Panc1 (cell line): ENCODE measurements at regions not wholly inside any gene's neighbourhood (a gene's known extent, or its start where the extent isn't known, plus 50 kb on each side); places are given as distances from the start of the nearest gene placed in this dataset.

Experiments used
- POLR2AphosphoS5 ChIP-seq: IDR thresholded peaks from 2 replicates; pipeline ENCODE4 v1.6.1; 2012; ENCODE audit warnings: mild to moderate bottlenecking, low read depth, low read length, moderate library complexity
- SIN3A ChIP-seq: IDR thresholded peaks from 2 replicates; pipeline ENCODE4 v1.6.1; 2012; ENCODE audit warnings: low read depth, mild to moderate bottlenecking, low read length, moderate library complexity, borderline replicate concordance; ENCODE audit not compliant: insufficient read depth
- TCF7L2 ChIP-seq: IDR thresholded peaks from 2 replicates; pipeline ENCODE4 v1.6.1; 2011; ENCODE audit warnings: mild to moderate bottlenecking, low read depth, low read length, inconsistent platforms
- TF ChIP-seq, protein P1 (sequence below): fragments of 450-650 bp; IDR thresholded peaks from 2 replicates; pipeline ENCODE4 v1.5.1; 2017; ENCODE audit warnings: mild to moderate bottlenecking
- TF ChIP-seq, protein P2 (sequence below), 2 experiments: IDR thresholded peaks; 2 replicates each; pipeline ENCODE4 v1.6.1; 2011 to 2012; ENCODE audit warnings: low read depth in 2 of 2, control low read depth in 1 of 2, low read length in 1 of 2, mild to moderate bottlenecking in 1 of 2, moderate library complexity in 1 of 2; ENCODE audit not compliant: insufficient read depth in 1 of 2

DNA sequence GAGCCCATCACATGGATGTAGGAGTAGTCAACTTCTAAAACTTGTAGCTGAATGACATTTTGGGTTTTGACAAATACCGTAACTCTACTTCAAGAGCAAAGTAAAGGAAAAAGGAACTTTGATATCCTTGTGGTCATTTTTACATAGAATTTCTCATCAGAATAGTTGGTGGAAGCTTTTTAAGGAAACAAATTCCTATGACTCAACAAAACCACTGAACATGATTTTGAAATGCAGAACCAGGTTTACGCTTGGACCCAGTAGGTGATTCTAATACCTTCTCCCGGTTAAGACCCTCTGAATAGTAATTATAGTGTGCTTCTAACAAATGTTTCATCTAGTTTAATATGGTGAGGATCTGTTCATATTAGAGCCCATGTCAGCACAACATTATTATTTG, 307.8 kb downstream of the GPR37 start:
- TF ChIP-seq, protein P1, sequence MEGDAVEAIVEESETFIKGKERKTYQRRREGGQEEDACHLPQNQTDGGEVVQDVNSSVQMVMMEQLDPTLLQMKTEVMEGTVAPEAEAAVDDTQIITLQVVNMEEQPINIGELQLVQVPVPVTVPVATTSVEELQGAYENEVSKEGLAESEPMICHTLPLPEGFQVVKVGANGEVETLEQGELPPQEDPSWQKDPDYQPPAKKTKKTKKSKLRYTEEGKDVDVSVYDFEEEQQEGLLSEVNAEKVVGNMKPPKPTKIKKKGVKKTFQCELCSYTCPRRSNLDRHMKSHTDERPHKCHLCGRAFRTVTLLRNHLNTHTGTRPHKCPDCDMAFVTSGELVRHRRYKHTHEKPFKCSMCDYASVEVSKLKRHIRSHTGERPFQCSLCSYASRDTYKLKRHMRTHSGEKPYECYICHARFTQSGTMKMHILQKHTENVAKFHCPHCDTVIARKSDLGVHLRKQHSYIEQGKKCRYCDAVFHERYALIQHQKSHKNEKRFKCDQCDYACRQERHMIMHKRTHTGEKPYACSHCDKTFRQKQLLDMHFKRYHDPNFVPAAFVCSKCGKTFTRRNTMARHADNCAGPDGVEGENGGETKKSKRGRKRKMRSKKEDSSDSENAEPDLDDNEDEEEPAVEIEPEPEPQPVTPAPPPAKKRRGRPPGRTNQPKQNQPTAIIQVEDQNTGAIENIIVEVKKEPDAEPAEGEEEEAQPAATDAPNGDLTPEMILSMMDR = no peak
- TF ChIP-seq, protein P2, sequence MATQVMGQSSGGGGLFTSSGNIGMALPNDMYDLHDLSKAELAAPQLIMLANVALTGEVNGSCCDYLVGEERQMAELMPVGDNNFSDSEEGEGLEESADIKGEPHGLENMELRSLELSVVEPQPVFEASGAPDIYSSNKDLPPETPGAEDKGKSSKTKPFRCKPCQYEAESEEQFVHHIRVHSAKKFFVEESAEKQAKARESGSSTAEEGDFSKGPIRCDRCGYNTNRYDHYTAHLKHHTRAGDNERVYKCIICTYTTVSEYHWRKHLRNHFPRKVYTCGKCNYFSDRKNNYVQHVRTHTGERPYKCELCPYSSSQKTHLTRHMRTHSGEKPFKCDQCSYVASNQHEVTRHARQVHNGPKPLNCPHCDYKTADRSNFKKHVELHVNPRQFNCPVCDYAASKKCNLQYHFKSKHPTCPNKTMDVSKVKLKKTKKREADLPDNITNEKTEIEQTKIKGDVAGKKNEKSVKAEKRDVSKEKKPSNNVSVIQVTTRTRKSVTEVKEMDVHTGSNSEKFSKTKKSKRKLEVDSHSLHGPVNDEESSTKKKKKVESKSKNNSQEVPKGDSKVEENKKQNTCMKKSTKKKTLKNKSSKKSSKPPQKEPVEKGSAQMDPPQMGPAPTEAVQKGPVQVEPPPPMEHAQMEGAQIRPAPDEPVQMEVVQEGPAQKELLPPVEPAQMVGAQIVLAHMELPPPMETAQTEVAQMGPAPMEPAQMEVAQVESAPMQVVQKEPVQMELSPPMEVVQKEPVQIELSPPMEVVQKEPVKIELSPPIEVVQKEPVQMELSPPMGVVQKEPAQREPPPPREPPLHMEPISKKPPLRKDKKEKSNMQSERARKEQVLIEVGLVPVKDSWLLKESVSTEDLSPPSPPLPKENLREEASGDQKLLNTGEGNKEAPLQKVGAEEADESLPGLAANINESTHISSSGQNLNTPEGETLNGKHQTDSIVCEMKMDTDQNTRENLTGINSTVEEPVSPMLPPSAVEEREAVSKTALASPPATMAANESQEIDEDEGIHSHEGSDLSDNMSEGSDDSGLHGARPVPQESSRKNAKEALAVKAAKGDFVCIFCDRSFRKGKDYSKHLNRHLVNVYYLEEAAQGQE (IDR thresholded peaks at IDR 0.05; ENCODE audit: insufficient read depth in 1 of 2, low read depth in 2 of 2, low read length in 1 of 2) = no peak
- no peak for TF ChIP-seq SIN3A
- no peak for TF ChIP-seq POLR2AphosphoS5
- no peak for TF ChIP-seq TCF7L2
